Right lobe of liver (tissue), 4 donors: ENCODE measurements at regions not wholly inside any gene's neighbourhood (a gene's known extent, or its start where the extent isn't known, plus 50 kb on each side); places are given as distances from the start of the nearest gene placed in this dataset.

Experiments
- POLR2A ChIP-seq: fragments of 450-650 bp; IDR thresholded peaks from one replicate; pipeline ENCODE4 v1.6.1; 2017; ENCODE audit warnings: antibody characterized with exemption, mild to moderate bottlenecking
- TF ChIP-seq, protein P1 (sequence below), 4 donors: fragments of 200-600 bp in 3 of 4; fragments of 450-650 bp in 1 of 4; IDR thresholded peaks; one replicate each; pipeline versions ENCODE4 v1.5.1 to v1.8.0; 2016 to 2022; ENCODE audit warnings: antibody characterized with exemption in 4 of 4, mild to moderate bottlenecking in 2 of 4
- donor health status: DM: no; HTN: no; CAD: no.
- donor health status: DM: no; HTN: no; CAD: no.
- donor health status: DM: no; HTN: yes; CAD: no.

DNA sequence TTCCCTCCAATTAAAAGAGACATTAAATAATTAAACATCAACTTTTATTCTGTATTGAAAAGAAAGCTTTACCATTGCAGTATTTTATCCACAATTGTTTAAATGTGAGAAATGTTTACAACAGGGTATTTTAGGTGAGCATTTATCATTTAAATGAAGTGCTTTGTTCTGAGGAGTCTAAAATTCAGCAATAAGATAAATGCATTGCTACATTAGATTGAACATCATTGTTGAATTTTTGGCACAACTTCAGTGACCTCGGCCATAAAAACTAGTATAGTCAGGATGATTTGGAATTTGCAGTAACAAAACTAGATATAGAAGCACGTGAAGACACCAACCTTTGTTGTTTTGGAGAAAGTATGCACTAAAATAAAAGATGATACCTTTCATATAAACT, 692.9 kb downstream of the USP25 start:
- TF ChIP-seq, protein P1, sequence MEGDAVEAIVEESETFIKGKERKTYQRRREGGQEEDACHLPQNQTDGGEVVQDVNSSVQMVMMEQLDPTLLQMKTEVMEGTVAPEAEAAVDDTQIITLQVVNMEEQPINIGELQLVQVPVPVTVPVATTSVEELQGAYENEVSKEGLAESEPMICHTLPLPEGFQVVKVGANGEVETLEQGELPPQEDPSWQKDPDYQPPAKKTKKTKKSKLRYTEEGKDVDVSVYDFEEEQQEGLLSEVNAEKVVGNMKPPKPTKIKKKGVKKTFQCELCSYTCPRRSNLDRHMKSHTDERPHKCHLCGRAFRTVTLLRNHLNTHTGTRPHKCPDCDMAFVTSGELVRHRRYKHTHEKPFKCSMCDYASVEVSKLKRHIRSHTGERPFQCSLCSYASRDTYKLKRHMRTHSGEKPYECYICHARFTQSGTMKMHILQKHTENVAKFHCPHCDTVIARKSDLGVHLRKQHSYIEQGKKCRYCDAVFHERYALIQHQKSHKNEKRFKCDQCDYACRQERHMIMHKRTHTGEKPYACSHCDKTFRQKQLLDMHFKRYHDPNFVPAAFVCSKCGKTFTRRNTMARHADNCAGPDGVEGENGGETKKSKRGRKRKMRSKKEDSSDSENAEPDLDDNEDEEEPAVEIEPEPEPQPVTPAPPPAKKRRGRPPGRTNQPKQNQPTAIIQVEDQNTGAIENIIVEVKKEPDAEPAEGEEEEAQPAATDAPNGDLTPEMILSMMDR (IDR thresholded peaks at IDR 0.05), result no peak
- no peak for TF ChIP-seq POLR2A
